WTC11 (cell line): ENCODE measurements at regions not wholly inside any gene's neighbourhood (a gene's known extent, or its start where the extent isn't known, plus 50 kb on each side); places are given as distances from the start of the nearest gene placed in this dataset.

ENCODE experiments used
- ATAC-seq: fragments of 200-7000 bp; cut with Tn5 transposase; 2 replicates; pipeline ENCODE4 v1.10.0; 2021; ENCODE audit warnings: mild to moderate bottlenecking, moderate library complexity
- CTCF ChIA-PET: fragments of 300-600 bp; sonication (Branson Sonifier 250); formaldehyde crosslinking; loops from one replicate; lab custom pipeline; 2021; ENCODE audit warnings: antibody characterized with exemption; lab: Charles Lee
- POLR2A ChIA-PET: fragments of 350-600 bp; sonication (Branson Sonifier 250); formaldehyde crosslinking; loops from one replicate; lab custom pipeline; 2021; ENCODE audit warnings: antibody characterized with exemption; lab: Charles Lee
- DNase-seq: peaks from one replicate; pipeline ENCODE4 v3.0.0; 2021; ENCODE audit warnings: low spot score
- H3K27ac Mint-ChIP-seq: 2 replicates; pipeline ENCODE4 v1.8.0; 2021; ENCODE audit warnings: mixed read lengths
- H3K27me3 Mint-ChIP-seq: 2 replicates; pipeline ENCODE4 v1.8.0; 2021; ENCODE audit warnings: low read depth, mild to moderate bottlenecking, moderate library complexity, mixed read lengths
- H3K36me3 Mint-ChIP-seq: 2 replicates; pipeline ENCODE4 v1.8.0; 2021; ENCODE audit warnings: mixed read lengths
- H3K4me1 Mint-ChIP-seq: 2 replicates; pipeline ENCODE4 v1.8.0; 2022; ENCODE audit warnings: mixed read lengths
- H3K4me3 Mint-ChIP-seq: 2 replicates; pipeline ENCODE4 v1.8.0; 2021; ENCODE audit warnings: mild to moderate bottlenecking, moderate library complexity, mixed read lengths
- H3K9me3 Mint-ChIP-seq: 2 replicates; pipeline ENCODE4 v1.8.0; 2021; ENCODE audit warnings: mixed read lengths
- FOXJ3 ChIP-seq: sonication (generic); formaldehyde crosslinking; IDR thresholded peaks from 2 replicates; pipeline ENCODE4 v1.9.0; 2021; ENCODE audit warnings: missing genetic modification reagents, mild to moderate bottlenecking, borderline replicate concordance
- KAT7 ChIP-seq: sonication (generic); formaldehyde crosslinking; IDR thresholded peaks from 2 replicates; pipeline ENCODE4 v1.8.1; 2023; ENCODE audit warnings: missing genetic modification reagents, mild to moderate bottlenecking, borderline replicate concordance
- PRRX2 ChIP-seq: fragments of 250-450 bp; sonication (Bioruptor Pico); IDR thresholded peaks from 2 replicates; pipeline ENCODE4 v1.8.0; 2021; ENCODE audit warnings: mild to moderate bottlenecking
- TEAD1 ChIP-seq: sonication (generic); formaldehyde crosslinking; IDR thresholded peaks from 2 replicates; pipeline ENCODE4 v1.8.0; 2022; ENCODE audit warnings: mild to moderate bottlenecking, missing genetic modification reagents
- ZNF121 ChIP-seq: sonication (generic); formaldehyde crosslinking; IDR thresholded peaks from 2 replicates; pipeline ENCODE4 v1.8.0; 2023; ENCODE audit warnings: missing genetic modification reagents
- TF ChIP-seq, protein P1 (sequence below): sonication (generic); formaldehyde crosslinking; IDR thresholded peaks from 2 replicates; pipeline ENCODE4 v1.8.0; 2022; ENCODE audit warnings: mild to moderate bottlenecking, missing genetic modification reagents
- TF ChIP-seq, protein P2 (sequence below): fragments of 250-450 bp; sonication (Bioruptor Pico); IDR thresholded peaks from 2 replicates; pipeline ENCODE4 v1.8.0; 2021; ENCODE audit warnings: mild to moderate bottlenecking
- TF ChIP-seq, protein P3 (sequence below): fragments of 250-450 bp; sonication (Bioruptor Pico); IDR thresholded peaks from 2 replicates; pipeline ENCODE4 v1.9.0; 2021; ENCODE audit warnings: mild to moderate bottlenecking
- TF ChIP-seq, protein P4 (sequence below): sonication (generic); formaldehyde crosslinking; IDR thresholded peaks from 2 replicates; pipeline ENCODE4 v1.8.1; 2023; ENCODE audit warnings: mild to moderate bottlenecking, moderate library complexity, missing genetic modification reagents
- TF ChIP-seq, protein P5 (sequence below): sonication (generic); formaldehyde crosslinking; IDR thresholded peaks from 2 replicates; pipeline ENCODE4 v1.8.1; 2023; ENCODE audit warnings: mild to moderate bottlenecking, missing genetic modification reagents, moderate library complexity
- TF ChIP-seq, protein P6 (sequence below): fragments of 200-600 bp; IDR thresholded peaks from 2 replicates; pipeline ENCODE4 v1.8.0; 2022; ENCODE audit warnings: antibody characterized with exemption

DNA sequence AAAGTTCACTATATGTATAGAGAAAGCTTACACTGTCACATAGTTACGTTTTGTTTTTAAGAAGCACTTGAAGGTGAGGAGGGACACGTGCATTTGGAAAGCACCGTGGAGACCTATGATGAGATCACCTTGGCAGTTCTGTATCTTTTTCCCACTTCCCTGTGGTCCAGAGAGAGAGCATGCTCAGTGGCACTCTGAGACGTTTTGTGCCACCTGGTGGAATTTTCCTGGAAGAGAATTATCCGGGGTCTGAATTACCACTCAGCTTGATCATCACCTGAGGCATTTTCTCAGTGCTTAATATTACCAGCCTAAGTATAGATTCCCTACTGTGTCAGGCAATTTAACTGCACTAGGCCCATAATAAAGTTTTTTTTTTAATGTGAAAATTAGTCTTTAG lies 469.4 kb upstream of the SMIM21 start:
- H3K9me3 Mint-ChIP-seq, result peaks cover 3% of the 10 kb centered on the region; the same call in 1 of the 2 replicates
- H3K27me3 Mint-ChIP-seq, result no peaks in the 10 kb centered on the region
- ATAC-seq (peak; percentile 74), DNase-seq (no peak)
- H3K27ac Mint-ChIP-seq, result no peak overlapping the region
- ChIA-PET POLR2A (no interaction called here), CTCF (interaction anchor here (1.0 kb wide), 1 partner anchor 455 kb away, joined by 7 read pairs; no protein-coding TSS in a partner anchor)
- no peaks in the 10 kb centered on the region for H3K36me3 Mint-ChIP-seq
- TF ChIP-seq, protein P1, sequence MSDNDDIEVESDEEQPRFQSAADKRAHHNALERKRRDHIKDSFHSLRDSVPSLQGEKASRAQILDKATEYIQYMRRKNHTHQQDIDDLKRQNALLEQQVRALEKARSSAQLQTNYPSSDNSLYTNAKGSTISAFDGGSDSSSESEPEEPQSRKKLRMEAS (CRISPR knock-in tag), result 0 out of 2 replicates have a peak, but pooled peaks have one; percentile 17
- no peak for TF ChIP-seq FOXJ3 (CRISPR knock-in tag)
- H3K4me3 Mint-ChIP-seq, result no peak overlapping the region
- peaks cover 16% of the 10 kb centered on the region for H3K4me1 Mint-ChIP-seq

DNA sequence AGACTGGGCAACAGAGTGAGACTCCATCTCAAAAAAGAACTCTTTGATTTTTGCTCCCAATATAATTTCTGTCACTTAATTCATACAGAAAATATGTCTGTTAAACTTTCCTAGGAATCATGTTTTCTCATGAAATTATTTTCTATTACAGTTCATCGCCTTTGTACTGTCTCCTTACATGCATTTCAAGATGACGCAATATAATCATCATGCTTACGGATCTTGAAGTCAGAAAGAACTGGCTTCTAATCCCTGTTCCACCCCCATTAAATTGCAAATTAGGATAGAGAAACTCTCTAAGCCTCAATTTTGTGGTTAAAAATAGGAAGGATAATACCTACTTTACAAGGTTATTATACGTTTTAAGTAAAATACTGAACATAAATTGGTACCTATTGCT lies 467.6 kb upstream of the SMIM21 start:
- peaks cover 6% of the 10 kb centered on the region; the same call in 1 of the 2 replicates for H3K9me3 Mint-ChIP-seq
- no peaks in the 10 kb centered on the region for H3K36me3 Mint-ChIP-seq
- ATAC-seq (no peak), DNase-seq (no peak)
- peaks cover 16% of the 10 kb centered on the region for H3K4me1 Mint-ChIP-seq
- H3K27ac Mint-ChIP-seq, result no peak overlapping the region
- no peak overlapping the region for H3K4me3 Mint-ChIP-seq
- H3K27me3 Mint-ChIP-seq, result no peaks in the 10 kb centered on the region
- TF ChIP-seq, protein P2, sequence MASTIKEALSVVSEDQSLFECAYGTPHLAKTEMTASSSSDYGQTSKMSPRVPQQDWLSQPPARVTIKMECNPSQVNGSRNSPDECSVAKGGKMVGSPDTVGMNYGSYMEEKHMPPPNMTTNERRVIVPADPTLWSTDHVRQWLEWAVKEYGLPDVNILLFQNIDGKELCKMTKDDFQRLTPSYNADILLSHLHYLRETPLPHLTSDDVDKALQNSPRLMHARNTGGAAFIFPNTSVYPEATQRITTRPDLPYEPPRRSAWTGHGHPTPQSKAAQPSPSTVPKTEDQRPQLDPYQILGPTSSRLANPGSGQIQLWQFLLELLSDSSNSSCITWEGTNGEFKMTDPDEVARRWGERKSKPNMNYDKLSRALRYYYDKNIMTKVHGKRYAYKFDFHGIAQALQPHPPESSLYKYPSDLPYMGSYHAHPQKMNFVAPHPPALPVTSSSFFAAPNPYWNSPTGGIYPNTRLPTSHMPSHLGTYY (CRISPR knock-in tag), result no peak
- TF ChIP-seq, protein P3, sequence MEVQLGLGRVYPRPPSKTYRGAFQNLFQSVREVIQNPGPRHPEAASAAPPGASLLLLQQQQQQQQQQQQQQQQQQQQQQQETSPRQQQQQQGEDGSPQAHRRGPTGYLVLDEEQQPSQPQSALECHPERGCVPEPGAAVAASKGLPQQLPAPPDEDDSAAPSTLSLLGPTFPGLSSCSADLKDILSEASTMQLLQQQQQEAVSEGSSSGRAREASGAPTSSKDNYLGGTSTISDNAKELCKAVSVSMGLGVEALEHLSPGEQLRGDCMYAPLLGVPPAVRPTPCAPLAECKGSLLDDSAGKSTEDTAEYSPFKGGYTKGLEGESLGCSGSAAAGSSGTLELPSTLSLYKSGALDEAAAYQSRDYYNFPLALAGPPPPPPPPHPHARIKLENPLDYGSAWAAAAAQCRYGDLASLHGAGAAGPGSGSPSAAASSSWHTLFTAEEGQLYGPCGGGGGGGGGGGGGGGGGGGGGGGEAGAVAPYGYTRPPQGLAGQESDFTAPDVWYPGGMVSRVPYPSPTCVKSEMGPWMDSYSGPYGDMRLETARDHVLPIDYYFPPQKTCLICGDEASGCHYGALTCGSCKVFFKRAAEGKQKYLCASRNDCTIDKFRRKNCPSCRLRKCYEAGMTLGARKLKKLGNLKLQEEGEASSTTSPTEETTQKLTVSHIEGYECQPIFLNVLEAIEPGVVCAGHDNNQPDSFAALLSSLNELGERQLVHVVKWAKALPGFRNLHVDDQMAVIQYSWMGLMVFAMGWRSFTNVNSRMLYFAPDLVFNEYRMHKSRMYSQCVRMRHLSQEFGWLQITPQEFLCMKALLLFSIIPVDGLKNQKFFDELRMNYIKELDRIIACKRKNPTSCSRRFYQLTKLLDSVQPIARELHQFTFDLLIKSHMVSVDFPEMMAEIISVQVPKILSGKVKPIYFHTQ (CRISPR knock-in tag), result no peak
- TF ChIP-seq TEAD1 (no peak), PRRX2 (no peak)
- ChIA-PET POLR2A (no interaction called here), CTCF (no interaction called here)

DNA sequence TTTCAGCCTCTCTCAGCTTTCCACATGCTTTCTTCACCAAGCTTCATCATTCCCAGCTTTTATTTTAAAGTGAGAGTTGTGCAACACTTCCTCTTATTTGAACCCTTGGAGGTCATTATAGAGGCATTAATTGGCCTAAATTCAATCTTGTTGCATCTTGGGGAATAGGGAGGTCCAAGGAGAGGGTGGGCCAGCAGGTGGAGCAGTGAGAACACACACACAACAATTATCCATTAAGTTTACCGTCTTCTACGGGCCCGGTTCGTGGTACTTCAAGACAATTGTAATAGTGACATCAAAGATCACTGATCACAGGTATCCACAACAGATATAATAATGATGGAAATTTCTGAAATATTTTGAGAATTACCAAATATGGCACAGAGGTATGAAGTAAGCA lies 457.2 kb upstream of the SMIM21 start:
- TF ChIP-seq, protein P4, sequence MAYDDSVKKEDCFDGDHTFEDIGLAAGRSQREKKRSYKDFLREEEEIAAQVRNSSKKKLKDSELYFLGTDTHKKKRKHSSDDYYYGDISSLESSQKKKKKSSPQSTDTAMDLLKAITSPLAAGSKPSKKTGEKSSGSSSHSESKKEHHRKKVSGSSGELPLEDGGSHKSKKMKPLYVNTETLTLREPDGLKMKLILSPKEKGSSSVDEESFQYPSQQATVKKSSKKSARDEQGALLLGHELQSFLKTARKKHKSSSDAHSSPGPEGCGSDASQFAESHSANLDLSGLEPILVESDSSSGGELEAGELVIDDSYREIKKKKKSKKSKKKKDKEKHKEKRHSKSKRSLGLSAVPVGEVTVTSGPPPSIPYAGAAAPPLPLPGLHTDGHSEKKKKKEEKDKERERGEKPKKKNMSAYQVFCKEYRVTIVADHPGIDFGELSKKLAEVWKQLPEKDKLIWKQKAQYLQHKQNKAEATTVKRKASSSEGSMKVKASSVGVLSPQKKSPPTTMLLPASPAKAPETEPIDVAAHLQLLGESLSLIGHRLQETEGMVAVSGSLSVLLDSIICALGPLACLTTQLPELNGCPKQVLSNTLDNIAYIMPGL, result no peak
- peak; percentile 58; the same call in 1 of the 2 replicates for TF ChIP-seq ZNF121 (CRISPR knock-in tag)
- TF ChIP-seq, protein P5, sequence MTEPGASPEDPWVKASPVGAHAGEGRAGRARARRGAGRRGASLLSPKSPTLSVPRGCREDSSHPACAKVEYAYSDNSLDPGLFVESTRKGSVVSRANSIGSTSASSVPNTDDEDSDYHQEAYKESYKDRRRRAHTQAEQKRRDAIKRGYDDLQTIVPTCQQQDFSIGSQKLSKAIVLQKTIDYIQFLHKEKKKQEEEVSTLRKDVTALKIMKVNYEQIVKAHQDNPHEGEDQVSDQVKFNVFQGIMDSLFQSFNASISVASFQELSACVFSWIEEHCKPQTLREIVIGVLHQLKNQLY (CRISPR knock-in tag), result no peak
- TF ChIP-seq KAT7 (CRISPR knock-in tag), result no peak
- TF ChIP-seq, protein P6, sequence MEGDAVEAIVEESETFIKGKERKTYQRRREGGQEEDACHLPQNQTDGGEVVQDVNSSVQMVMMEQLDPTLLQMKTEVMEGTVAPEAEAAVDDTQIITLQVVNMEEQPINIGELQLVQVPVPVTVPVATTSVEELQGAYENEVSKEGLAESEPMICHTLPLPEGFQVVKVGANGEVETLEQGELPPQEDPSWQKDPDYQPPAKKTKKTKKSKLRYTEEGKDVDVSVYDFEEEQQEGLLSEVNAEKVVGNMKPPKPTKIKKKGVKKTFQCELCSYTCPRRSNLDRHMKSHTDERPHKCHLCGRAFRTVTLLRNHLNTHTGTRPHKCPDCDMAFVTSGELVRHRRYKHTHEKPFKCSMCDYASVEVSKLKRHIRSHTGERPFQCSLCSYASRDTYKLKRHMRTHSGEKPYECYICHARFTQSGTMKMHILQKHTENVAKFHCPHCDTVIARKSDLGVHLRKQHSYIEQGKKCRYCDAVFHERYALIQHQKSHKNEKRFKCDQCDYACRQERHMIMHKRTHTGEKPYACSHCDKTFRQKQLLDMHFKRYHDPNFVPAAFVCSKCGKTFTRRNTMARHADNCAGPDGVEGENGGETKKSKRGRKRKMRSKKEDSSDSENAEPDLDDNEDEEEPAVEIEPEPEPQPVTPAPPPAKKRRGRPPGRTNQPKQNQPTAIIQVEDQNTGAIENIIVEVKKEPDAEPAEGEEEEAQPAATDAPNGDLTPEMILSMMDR, result 0 out of 2 replicates have a peak, but pooled peaks have one; percentile 18
- TF ChIP-seq, all 79 proteins: peak for 2
- CTCF ChIA-PET, result interaction anchor here (0.9 kb wide), 1 partner anchor 241 kb away, joined by 3 read pairs; no protein-coding TSS in a partner anchor
- POLR2A ChIA-PET, result no interaction called here
- Mint-ChIP-seq H3K27ac (no peak overlapping the region), H3K36me3 (no peaks in the 10 kb centered on the region), H3K27me3 (no peaks in the 10 kb centered on the region), H3K9me3 (peaks cover 15% of the 10 kb centered on the region), H3K4me3 (no peak overlapping the region), H3K4me1 (no peaks in the 10 kb centered on the region)
- ATAC-seq (peak; percentile 52; the same call in 1 of the 2 replicates), DNase-seq (peak; percentile 39)
